ENCODE measurements at regions not wholly inside any gene's neighbourhood (a gene's known extent, or its start where the extent isn't known, plus 50 kb on each side); places are given as distances from the start of the nearest gene placed in this dataset.
"Not testable (repeated sequence)": the region's sequence is repeated elsewhere in the genome, so short reads cannot be mapped to it uniquely, and the experiment has no call there.

- DNase-seq (ENCODE audit: low spot score), result not testable (repeated sequence)
Measured at GRCh38 chr2:208800887-208801286, 394.3 kb downstream of the PTH2R start.

GRCh38 chr2:208807756-208808155 is 401.2 kb downstream of the PTH2R start:
- DNase-seq (ENCODE audit: low spot score), result no peak

GRCh38 chr2:208811885-208812284 is 405.3 kb downstream of the PTH2R start:
- not testable (repeated sequence) for DNase-seq (ENCODE audit: low spot score)

GRCh38 chr2:208819190-208819589 is 412.6 kb downstream of the PTH2R start:
- DNase-seq (ENCODE audit: low spot score), result no peak

DNA sequence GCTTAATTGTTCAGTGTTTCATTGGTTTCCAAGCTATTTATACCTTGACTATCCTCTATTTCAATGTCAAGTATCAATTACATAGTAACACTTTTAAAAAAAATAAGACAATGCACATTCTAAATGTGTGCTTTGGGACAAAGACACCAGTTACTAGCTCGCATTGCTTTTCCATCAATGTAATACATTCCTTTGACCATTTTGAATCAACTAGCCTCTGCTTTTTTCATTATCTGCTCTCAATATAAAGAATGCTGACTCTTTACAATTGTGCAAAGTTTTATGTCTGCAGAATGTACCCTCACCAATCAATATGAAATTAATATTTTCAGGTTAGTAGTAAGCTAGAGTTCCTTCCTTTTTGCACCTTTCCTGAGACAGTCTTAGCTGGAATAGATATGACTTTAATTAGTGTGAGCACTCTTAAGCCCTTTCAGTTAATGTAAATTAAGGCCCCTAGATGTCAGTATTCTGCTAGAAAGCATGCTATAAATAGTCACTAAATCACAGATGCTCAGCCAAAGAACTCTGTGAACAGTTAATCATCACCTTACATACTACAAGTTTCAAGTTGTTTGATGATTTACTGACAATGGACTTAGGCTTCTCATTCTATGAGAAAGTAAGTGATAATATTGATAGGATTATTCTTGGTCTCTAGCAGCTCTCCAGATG is 413.6 kb downstream of the PTH2R start:
- DNase-seq (ENCODE audit: low spot score), result peak; percentile 37

- DNase-seq (ENCODE audit: low spot score), result no peak
Measured at GRCh38 chr2:208827109-208827508, 420.5 kb downstream of the PTH2R start.

- DNase-seq (ENCODE audit: low spot score), result no peak
Measured at GRCh38 chr2:208827549-208828221, 421.1 kb downstream of the PTH2R start.

GRCh38 chr2:208830203-208830602 is 423.6 kb downstream of the PTH2R start:
- DNase-seq (ENCODE audit: low spot score), result no peak

DNA sequence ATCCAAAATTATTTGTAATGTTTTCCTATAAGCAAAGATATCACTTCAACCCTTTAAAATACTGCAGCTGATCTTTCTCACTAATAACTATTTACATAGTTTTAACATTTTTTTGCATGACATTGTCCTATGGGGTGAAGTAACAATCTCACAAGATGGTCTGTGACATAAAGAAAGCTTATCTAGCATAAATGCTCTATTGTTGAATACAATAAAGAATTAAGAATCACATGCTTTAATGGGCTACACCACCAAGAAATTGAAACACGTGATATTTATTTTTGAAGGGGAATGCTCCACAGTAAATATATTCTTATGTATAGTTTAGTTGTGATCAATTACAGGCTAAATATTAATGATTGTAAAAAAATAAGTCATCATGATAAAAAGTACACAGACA is 441.1 kb downstream of the PTH2R start:
- DNase-seq (ENCODE audit: low spot score), result no peak

- DNase-seq (ENCODE audit: low spot score), result no peak
Measured at GRCh38 chr2:208854717-208855116, 448.1 kb downstream of the PTH2R start.

GRCh38 chr2:208867374-208867773 is 460.8 kb downstream of the PTH2R start:
- no peak for DNase-seq (ENCODE audit: low spot score)

GRCh38 chr2:208872591-208872990 is 466.0 kb downstream of the PTH2R start:
- no peak for DNase-seq (ENCODE audit: low spot score)

DNA sequence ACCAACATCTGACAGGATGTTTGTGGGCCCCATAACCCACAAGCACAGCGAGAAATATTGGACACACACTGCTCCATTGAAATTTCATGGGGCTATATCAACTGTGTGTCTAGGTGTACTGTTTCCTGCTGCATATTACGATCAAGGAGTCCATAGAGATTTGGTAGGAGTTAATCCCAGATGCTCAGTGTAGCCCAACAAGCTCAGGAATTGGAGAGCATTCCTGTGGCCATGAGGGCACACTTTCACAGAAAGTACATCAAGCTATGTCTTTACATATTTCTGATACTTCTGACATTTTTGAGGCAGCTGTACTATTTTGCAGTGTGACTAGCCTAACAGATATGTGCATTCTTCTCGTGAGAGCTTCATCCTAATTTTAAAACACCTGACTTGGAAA is 473.1 kb downstream of the PTH2R start:
- no peak for DNase-seq (ENCODE audit: low spot score)

DNA sequence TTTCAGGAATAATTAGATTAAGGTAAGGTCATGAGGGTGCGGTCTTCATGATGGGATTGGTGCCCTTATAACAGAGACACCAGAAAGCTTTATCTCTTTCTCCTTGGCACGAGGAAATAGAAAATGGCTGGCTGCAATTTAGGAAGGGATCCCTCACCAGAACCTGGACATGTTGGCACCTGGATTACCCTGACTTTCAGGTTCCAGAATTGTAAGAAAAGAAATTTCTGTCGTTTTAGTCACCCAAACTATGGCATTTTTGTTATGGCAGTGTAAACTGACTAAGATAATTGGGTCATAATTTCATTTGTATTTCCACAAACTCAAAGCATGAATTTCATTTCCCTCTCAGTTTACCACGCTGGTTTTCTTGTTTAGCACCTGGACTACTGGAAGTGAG is 473.6 kb downstream of the PTH2R start:
- DNase-seq (ENCODE audit: low spot score), result no peak

GRCh38 chr2:208890486-208890885 is 483.9 kb downstream of the PTH2R start:
- no peak for DNase-seq (ENCODE audit: low spot score)

DNA sequence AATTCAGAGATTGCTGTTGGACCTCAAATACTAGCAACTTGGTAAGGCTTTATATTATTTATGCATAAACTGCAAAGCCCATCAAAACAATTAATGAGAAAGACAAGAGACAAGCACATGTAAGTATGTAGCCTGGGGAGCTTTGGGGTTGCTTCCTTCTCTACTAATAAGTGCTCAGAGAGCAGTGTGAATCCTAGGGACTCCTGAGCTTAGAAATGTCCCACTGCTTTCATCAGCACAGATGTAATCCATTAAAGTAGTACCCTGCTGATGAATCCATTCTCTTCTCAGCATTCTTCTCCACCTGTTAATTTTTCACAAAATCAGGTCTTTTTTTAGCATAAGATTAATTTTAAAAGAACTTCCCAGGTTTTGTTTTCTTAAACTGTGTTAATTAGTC is 485.6 kb downstream of the PTH2R start:
- no peak for DNase-seq (ENCODE audit: low spot score)

GRCh38 chr2:208906330-208906729 is 499.7 kb downstream of the PTH2R start:
- DNase-seq (ENCODE audit: low spot score), result no peak

GRCh38 chr2:208915401-208915800 is 508.4 kb upstream of the MAP2 start:
- no peak for DNase-seq (ENCODE audit: low spot score)

GRCh38 chr2:208916881-208917280 is 507.0 kb upstream of the MAP2 start:
- DNase-seq (ENCODE audit: low spot score), result no peak

- DNase-seq (ENCODE audit: low spot score), result not testable (repeated sequence)
Measured at GRCh38 chr2:208921358-208921757, 502.5 kb upstream of the MAP2 start.

GRCh38 chr2:208927867-208928266 is 496.0 kb upstream of the MAP2 start:
- DNase-seq (ENCODE audit: low spot score), result no peak

GRCh38 chr2:208929139-208929864 is 494.5 kb upstream of the MAP2 start:
- DNase-seq (ENCODE audit: low spot score), result no peak

GRCh38 chr2:208929894-208930427 is 493.9 kb upstream of the MAP2 start:
- DNase-seq (ENCODE audit: low spot score), result no peak
